IMR-90 (cell line): ENCODE measurements at regions not wholly inside any gene's neighbourhood (a gene's known extent, or its start where the extent isn't known, plus 50 kb on each side); places are given as distances from the start of the nearest gene placed in this dataset.

Experiments used
- ATAC-seq: fragments of 200-7000 bp; cut with Tn5 transposase; 2 replicates; pipeline ENCODE4 v1.9.1; 2020; ENCODE audit warnings: low read depth, mild to moderate bottlenecking, moderate library complexity
- BruUV-seq: library from RNA; stranded (reverse); fragments of 400-500 nt; replicated peaks from 2 replicates; lab custom pipeline; 2021; lab: Mats Ljungman, UMichigan
- CTCF ChIA-PET: fragments of 300-600 bp; formaldehyde crosslinking; extraction: SDS; loops from one replicate; lab custom pipeline; 2021; ENCODE audit warnings: antibody characterized with exemption; lab: Yijun Ruan, JAX
- POLR2A ChIA-PET: fragments of 300-600 bp; sonication (Branson Sonifier 250); formaldehyde crosslinking; loops from one replicate; lab custom pipeline; 2022; ENCODE audit warnings: antibody characterized with exemption; ENCODE audit not compliant: unreplicated experiment; lab: Charles Lee
- DNase-seq: peaks from one replicate; pipeline ENCODE4 v3.0.0; 2013
- H2AFZ ChIP-seq: replicated peaks from 2 replicates; pipeline ENCODE3; 2013; ENCODE audit warnings: low read length, mild to moderate bottlenecking; ENCODE audit not compliant: poor library complexity
- H2AK5ac ChIP-seq: 2 replicates; pipeline ENCODE4 v1.6.1; 2013; ENCODE audit warnings: low read depth, low read length, inconsistent platforms
- H2AK9ac ChIP-seq: replicated peaks from 2 replicates; pipeline ENCODE3; 2013; ENCODE audit warnings: mild to moderate bottlenecking, low read depth, low read length, moderate library complexity; ENCODE audit not compliant: poor library complexity
- H2BK120ac ChIP-seq: 2 replicates; pipeline ENCODE4 v1.6.1; 2013; ENCODE audit warnings: low read depth, low read length, inconsistent platforms
- H2BK15ac ChIP-seq: 3 replicates; pipeline ENCODE4 v1.6.1; 2013; ENCODE audit warnings: low read depth, low read length, inconsistent platforms
- H2BK20ac ChIP-seq: 2 replicates; pipeline ENCODE4 v1.6.1; 2013; ENCODE audit warnings: low read depth, mild to moderate bottlenecking, inconsistent platforms, low read length, moderate library complexity
- H2BK5ac ChIP-seq: 2 replicates; pipeline ENCODE4 v1.6.1; 2013; ENCODE audit warnings: mild to moderate bottlenecking, low read depth, low read length, inconsistent platforms; ENCODE audit not compliant: poor library complexity, severe bottlenecking
- H3K14ac ChIP-seq: replicated peaks from 2 replicates; pipeline ENCODE4 v1.6.1; 2013; ENCODE audit warnings: low read depth, low read length, inconsistent platforms
- H3K18ac ChIP-seq: 2 replicates; pipeline ENCODE4 v1.6.1; 2013; ENCODE audit warnings: low read depth, low read length, control low read depth
- H3K23ac ChIP-seq: 2 replicates; pipeline ENCODE4 v1.6.1; 2013; ENCODE audit warnings: low read depth, low read length, inconsistent platforms
- H3K27ac ChIP-seq: 2 replicates; pipeline ENCODE4 v1.5.1; 2013; ENCODE audit warnings: mild to moderate bottlenecking, control low read depth, low read length; ENCODE audit not compliant: insufficient read depth
- H3K27me3 ChIP-seq: 2 replicates; pipeline ENCODE4 v1.6.1; 2013; ENCODE audit warnings: low read length; ENCODE audit not compliant: control insufficient read depth, insufficient read depth
- H3K36me3 ChIP-seq: 2 replicates; pipeline ENCODE4 v1.6.1; 2013; ENCODE audit warnings: low read length, mixed read lengths; ENCODE audit not compliant: control insufficient read depth, insufficient read depth
- H3K4ac ChIP-seq: 2 replicates; pipeline ENCODE4 v1.6.1; 2013; ENCODE audit warnings: low read depth, low read length, inconsistent platforms
- H3K4me1 ChIP-seq: 2 replicates; pipeline ENCODE4 v1.6.1; 2013; ENCODE audit warnings: low read length, mixed read lengths; ENCODE audit not compliant: control insufficient read depth, insufficient read depth
- H3K4me2 ChIP-seq: 2 replicates; pipeline ENCODE4 v1.6.1; 2013; ENCODE audit warnings: low read depth, mild to moderate bottlenecking, control low read depth, low read length, moderate library complexity
- H3K4me3 ChIP-seq: 2 replicates; pipeline ENCODE4 v1.5.1; 2013; ENCODE audit warnings: low read depth, mild to moderate bottlenecking, control low read depth, low read length, moderate library complexity; ENCODE audit not compliant: insufficient read depth
- H3K56ac ChIP-seq: 2 replicates; pipeline ENCODE4 v1.6.1; 2013; ENCODE audit warnings: low read length, inconsistent platforms; ENCODE audit not compliant: insufficient read depth; ENCODE audit errors: extremely low read depth
- H3K79me1 ChIP-seq, 2 experiments: 2 replicates each; pipeline ENCODE4 v1.6.1; 2013; ENCODE audit warnings: low read length in 2 of 2, inconsistent platforms in 1 of 2, low read depth in 1 of 2
- H3K9ac ChIP-seq: 2 replicates; pipeline ENCODE4 v1.6.1; 2013; ENCODE audit warnings: low read depth, low read length, control low read depth
- H3K9me1 ChIP-seq: 2 replicates; pipeline ENCODE4 v1.6.1; 2013; ENCODE audit warnings: low read length, inconsistent platforms; ENCODE audit not compliant: insufficient read depth
- H3K9me3 ChIP-seq: 2 replicates; pipeline ENCODE4 v1.6.1; 2013; ENCODE audit warnings: low read length; ENCODE audit not compliant: control insufficient read depth, insufficient read depth
- H4K20me1 ChIP-seq: 2 replicates; pipeline ENCODE4 v1.6.1; 2013; ENCODE audit warnings: low read length, inconsistent platforms; ENCODE audit not compliant: insufficient read depth
- H4K5ac ChIP-seq: 2 replicates; pipeline ENCODE4 v1.6.1; 2013; ENCODE audit warnings: mild to moderate bottlenecking, low read depth, low read length, control low read depth
- H4K8ac ChIP-seq, 2 experiments: 2 replicates each; pipeline ENCODE4 v1.6.1; 2013; ENCODE audit warnings: low read depth in 2 of 2, low read length in 2 of 2, control low read depth in 1 of 2, inconsistent platforms in 1 of 2
- H4K91ac ChIP-seq: 2 replicates; pipeline ENCODE4 v1.6.1; 2013; ENCODE audit warnings: low read depth, low read length, inconsistent platforms; ENCODE audit not compliant: insufficient read depth
- BHLHE40 ChIP-seq: fragments of 150-350 bp; IDR thresholded peaks from 2 replicates; pipeline ENCODE4 v1.6.1; 2016; ENCODE audit warnings: mild to moderate bottlenecking, low read depth, low read length
- CEBPB ChIP-seq: IDR thresholded peaks from 2 replicates; pipeline ENCODE4 v1.6.1; 2012; ENCODE audit warnings: low read depth, low read length, improper control_type of control experiment
- CHD1 ChIP-seq: IDR thresholded peaks from 2 replicates; pipeline ENCODE4 v1.6.1; 2012; ENCODE audit warnings: low read depth, low read length, improper control_type of control experiment
- CTCF ChIP-seq: conservative IDR thresholded peaks from 2 replicates; pipeline ENCODE4 v1.5.1; 2012; ENCODE audit warnings: mild to moderate bottlenecking, low read depth, low read length, improper control_type of control experiment
- ELK1 ChIP-seq: fragments of 150-350 bp; IDR thresholded peaks from 2 replicates; pipeline ENCODE4 v1.6.1; 2016; ENCODE audit warnings: low read depth, mild to moderate bottlenecking, low read length, moderate library complexity, borderline replicate concordance
- FOS ChIP-seq: fragments of 150-350 bp; IDR thresholded peaks from 2 replicates; pipeline ENCODE4 v1.6.1; 2016; ENCODE audit warnings: low read depth, low read length
- MAFK ChIP-seq: IDR thresholded peaks from 2 replicates; pipeline ENCODE4 v1.6.1; 2012; ENCODE audit warnings: low read depth, low read length, improper control_type of control experiment
- MAZ ChIP-seq: IDR thresholded peaks from 2 replicates; pipeline ENCODE4 v1.6.1; 2012; ENCODE audit warnings: low read depth, mild to moderate bottlenecking, low read length, improper control_type of control experiment, moderate library complexity, borderline replicate concordance
- MXI1 ChIP-seq: IDR thresholded peaks from 2 replicates; pipeline ENCODE4 v1.6.1; 2012; ENCODE audit warnings: low read depth, mild to moderate bottlenecking, low read length, moderate library complexity, borderline replicate concordance
- NFE2L2 ChIP-seq: fragments of 150-350 bp; IDR thresholded peaks from 2 replicates; pipeline ENCODE4 v1.6.1; 2016; ENCODE audit warnings: low read depth, mild to moderate bottlenecking, low read length
- POLR2A ChIP-seq: IDR thresholded peaks from 2 replicates; pipeline ENCODE4 v1.6.1; 2012; ENCODE audit warnings: mild to moderate bottlenecking, low read depth, low read length
- RAD21 ChIP-seq: IDR thresholded peaks from 2 replicates; pipeline ENCODE4 v1.6.1; 2012; ENCODE audit warnings: low read length, improper control_type of control experiment
- RCOR1 ChIP-seq: IDR thresholded peaks from 2 replicates; pipeline ENCODE4 v1.6.1; 2012; ENCODE audit warnings: mild to moderate bottlenecking, low read length, improper control_type of control experiment; ENCODE audit not compliant: insufficient replicate concordance
- RFX5 ChIP-seq: IDR thresholded peaks from 2 replicates; pipeline ENCODE4 v1.8.0; 2012; ENCODE audit warnings: low read depth, mild to moderate bottlenecking, low read length, moderate library complexity
- SMC3 ChIP-seq: fragments of 150-350 bp; IDR thresholded peaks from 2 replicates; pipeline ENCODE4 v1.6.1; 2016; ENCODE audit warnings: low read depth, mild to moderate bottlenecking, antibody characterized with exemption, low read length, moderate library complexity
- USF2 ChIP-seq: fragments of 150-350 bp; IDR thresholded peaks from 2 replicates; pipeline ENCODE4 v1.6.1; 2017; ENCODE audit warnings: mild to moderate bottlenecking, antibody characterized with exemption, low read length, low read depth
- WGBS, 2 experiments: methylation state at CpG; one replicate each; pipeline versions ENCODE4 v1.1.5 to v1.1.7; 2013; ENCODE audit warnings: missing lambda C conversion rate in 2 of 2; ENCODE audit not compliant: insufficient read length in 1 of 2; ENCODE audit errors: extremely low coverage in 2 of 2; 5-methylcytosine and 5-hydroxymethylcytosine counted together
- dilution Hi-C: fragments of 300-500 bp; cut with HindIII; formaldehyde crosslinking; loops from one replicate; pipeline ENCODE4 v1.14.3; 2018; ENCODE audit warnings: low sequenced_read_pairs; ENCODE audit not compliant: unreplicated experiment
- in situ Hi-C: fragments of 300-500 bp; cut with MboI; formaldehyde crosslinking; loops from 3 replicates; pipeline ENCODE4 v1.14.3; 2019; ENCODE audit warnings: low sequenced_read_pairs, inconsistent platforms, mixed read lengths
- intact Hi-C: fragments of 100-400 bp; cut with micrococcal nuclease; formaldehyde crosslinking; loops from 2 replicates; pipeline ENCODE4 v1.10.0; 2022

- no peak overlapping the region for H4K8ac ChIP-seq
Observed at GRCh38 chr14:105897725-105898113, 371.3 kb downstream of the TMEM121 start.

More at GRCh38 chr14:105897725-105898113, 371.3 kb downstream of the TMEM121 start:
- no peak overlapping the region for H2BK20ac ChIP-seq
- in situ Hi-C loops (no loop called here), intact Hi-C loops (no loop called here), dilution Hi-C loops (no loop called here)
- TF ChIP-seq NFE2L2 = no peak
- no peak for TF ChIP-seq CHD1
- no peak for TF ChIP-seq MXI1
- TF ChIP-seq RFX5 = no peak
- TF ChIP-seq USF2 = no peak
- TF ChIP-seq POLR2A = no peak
- TF ChIP-seq CTCF = no peak
- no peak for TF ChIP-seq FOS
- no peak for TF ChIP-seq RAD21
- no peak for TF ChIP-seq ELK1
- no peak for TF ChIP-seq BHLHE40
- TF ChIP-seq SMC3 = no peak
- TF ChIP-seq MAZ = no peak
- no peak for TF ChIP-seq MAFK
- TF ChIP-seq CEBPB = no peak
- TF ChIP-seq RCOR1 = no peak
- no TSS peak for BruUV-seq
- no peak for ATAC-seq
- WGBS, 2 experiments = no CpG with 5 or more reads among the region's 7 CpGs
- DNase-seq = no peak
- H4K5ac ChIP-seq = no peak overlapping the region
- no peaks in the 10 kb centered on the region for H3K79me1 ChIP-seq
- no peak overlapping the region for H3K27ac ChIP-seq
- H3K14ac ChIP-seq = no peak overlapping the region
- no peak overlapping the region for H3K18ac ChIP-seq
- H3K9me3 ChIP-seq = peaks cover 42% of the 10 kb centered on the region
- H4K20me1 ChIP-seq = no peaks in the 10 kb centered on the region
- no peak overlapping the region for H3K4me2 ChIP-seq
- H2AK9ac ChIP-seq = no peak overlapping the region
- H3K9me1 ChIP-seq = no peaks in the 10 kb centered on the region
- H2BK5ac ChIP-seq = no peak overlapping the region
- no peaks in the 10 kb centered on the region for H3K27me3 ChIP-seq
- no peak overlapping the region for H3K56ac ChIP-seq
- no peak overlapping the region for H2AK5ac ChIP-seq
- no peak overlapping the region for H2BK15ac ChIP-seq
- H3K4me1 ChIP-seq = no peaks in the 10 kb centered on the region
- POLR2A ChIA-PET = no interaction called here
- H3K36me3 ChIP-seq = no peaks in the 10 kb centered on the region
- H2BK120ac ChIP-seq = no peak overlapping the region
- H4K91ac ChIP-seq = no peak overlapping the region
- no peak overlapping the region for H3K9ac ChIP-seq
- no peak overlapping the region for H3K23ac ChIP-seq
- no peak overlapping the region for H3K4ac ChIP-seq
- CTCF ChIA-PET = no interaction called here
- no peak overlapping the region for H3K4me3 ChIP-seq
- no peak overlapping the region for H2AFZ ChIP-seq
